Gastrocnemius medialis (tissue), 4 donors: ENCODE measurements at regions not wholly inside any gene's neighbourhood (a gene's known extent, or its start where the extent isn't known, plus 50 kb on each side); places are given as distances from the start of the nearest gene placed in this dataset.

Source experiments
- CTCF ChIP-seq, 5 experiments: fragments of 450-650 bp in 3 of 5; fragments of 200-600 bp in 2 of 5; sonication (generic) in 2 of 5; IDR thresholded peaks in 4 of 5; conservative IDR thresholded peaks in 1 of 5; 1 replicate in 4 of 5; 2 replicates in 1 of 5; pipeline ENCODE4 v1.5.1; 2016 to 2019; ENCODE audit warnings: antibody characterized with exemption in 5 of 5, mild to moderate bottlenecking in 3 of 5, moderate library complexity in 3 of 5
- POLR2A ChIP-seq, 2 donors: fragments of 450-650 bp; IDR thresholded peaks; one replicate each; pipeline ENCODE4 v1.6.1; 2017; ENCODE audit warnings: antibody characterized with exemption in 2 of 2, mild to moderate bottlenecking in 2 of 2, moderate library complexity in 2 of 2

- no peak for TF ChIP-seq POLR2A (IDR thresholded peaks at IDR 0.05)
- no peak for TF ChIP-seq CTCF (IDR thresholded peaks at IDR 0.05 in 4 of 5, conservative IDR thresholded peaks at IDR 0.05 in 1 of 5)
Measured at GRCh38 chr9:120001536-120001935, 578.4 kb downstream of the CDK5RAP2 start.
